AG04449 (cell line): ENCODE measurements at regions not wholly inside any gene's neighbourhood (a gene's known extent, or its start where the extent isn't known, plus 50 kb on each side); places are given as distances from the start of the nearest gene placed in this dataset.

Experiments
- CTCF ChIA-PET: fragments of 350-600 bp; formaldehyde crosslinking; extraction: SDS; loops from one replicate; lab custom pipeline; 2021; ENCODE audit warnings: antibody characterized with exemption; lab: Yijun Ruan, JAX
- POLR2A ChIA-PET: fragments of 400-600, 350-600 bp; formaldehyde crosslinking; extraction: SDS; loops from one replicate; lab custom pipeline; 2020; ENCODE audit warnings: antibody characterized with exemption, inconsistent platforms; lab: Yijun Ruan, JAX
- DNase-seq: peaks from one replicate; pipeline ENCODE4 v3.0.0-alpha.2; 2010; ENCODE audit warnings: low read depth, low spot score
- H3K4me3 ChIP-seq: 2 replicates; pipeline ENCODE4 v1.5.1; 2011; ENCODE audit warnings: low read depth, mild to moderate bottlenecking, control low read depth, low read length
- TF ChIP-seq, protein P1 (sequence below): IDR thresholded peaks from one replicate; pipeline ENCODE4 v1.5.1; 2011; ENCODE audit warnings: mild to moderate bottlenecking, moderate library complexity, low read length, control low read depth, inconsistent platforms; ENCODE audit not compliant: insufficient read depth; ENCODE audit errors: missing control alignments

DNA sequence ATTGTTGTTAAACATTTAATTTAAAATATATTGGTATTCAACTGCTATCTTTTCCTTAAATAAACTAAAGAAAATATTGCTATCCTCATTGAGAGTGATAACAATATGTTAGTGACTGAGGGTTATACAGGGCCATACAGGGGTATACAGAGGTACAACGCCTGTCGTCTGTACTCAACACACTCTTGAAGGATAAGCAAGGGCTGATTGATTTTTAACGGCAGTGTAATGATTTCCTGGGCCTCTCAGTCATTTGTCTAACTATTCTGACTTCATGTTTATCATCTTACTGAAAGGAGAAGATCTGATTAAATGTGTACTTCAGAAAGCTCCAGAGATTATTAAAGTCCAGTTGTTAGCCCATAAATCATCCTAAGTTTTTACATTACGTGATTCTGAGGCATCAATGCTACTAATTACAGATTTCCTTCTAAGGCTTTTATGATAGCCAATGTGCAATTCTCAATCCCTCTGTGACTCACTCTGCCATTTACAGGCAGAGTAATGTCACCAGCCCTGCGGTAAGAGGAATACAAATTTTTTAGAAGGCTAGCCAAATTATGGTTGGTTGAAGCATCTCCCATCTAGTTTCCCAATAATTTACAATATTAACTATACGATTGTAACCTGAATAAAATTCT is 893.0 kb upstream of the CHAC2 start:
- DNase-seq, result no peak
- H3K4me3 ChIP-seq, result no peak overlapping the region
- ChIA-PET POLR2A (no interaction called here), CTCF (no interaction called here)
- TF ChIP-seq, protein P1, sequence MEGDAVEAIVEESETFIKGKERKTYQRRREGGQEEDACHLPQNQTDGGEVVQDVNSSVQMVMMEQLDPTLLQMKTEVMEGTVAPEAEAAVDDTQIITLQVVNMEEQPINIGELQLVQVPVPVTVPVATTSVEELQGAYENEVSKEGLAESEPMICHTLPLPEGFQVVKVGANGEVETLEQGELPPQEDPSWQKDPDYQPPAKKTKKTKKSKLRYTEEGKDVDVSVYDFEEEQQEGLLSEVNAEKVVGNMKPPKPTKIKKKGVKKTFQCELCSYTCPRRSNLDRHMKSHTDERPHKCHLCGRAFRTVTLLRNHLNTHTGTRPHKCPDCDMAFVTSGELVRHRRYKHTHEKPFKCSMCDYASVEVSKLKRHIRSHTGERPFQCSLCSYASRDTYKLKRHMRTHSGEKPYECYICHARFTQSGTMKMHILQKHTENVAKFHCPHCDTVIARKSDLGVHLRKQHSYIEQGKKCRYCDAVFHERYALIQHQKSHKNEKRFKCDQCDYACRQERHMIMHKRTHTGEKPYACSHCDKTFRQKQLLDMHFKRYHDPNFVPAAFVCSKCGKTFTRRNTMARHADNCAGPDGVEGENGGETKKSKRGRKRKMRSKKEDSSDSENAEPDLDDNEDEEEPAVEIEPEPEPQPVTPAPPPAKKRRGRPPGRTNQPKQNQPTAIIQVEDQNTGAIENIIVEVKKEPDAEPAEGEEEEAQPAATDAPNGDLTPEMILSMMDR, result no peak

DNA sequence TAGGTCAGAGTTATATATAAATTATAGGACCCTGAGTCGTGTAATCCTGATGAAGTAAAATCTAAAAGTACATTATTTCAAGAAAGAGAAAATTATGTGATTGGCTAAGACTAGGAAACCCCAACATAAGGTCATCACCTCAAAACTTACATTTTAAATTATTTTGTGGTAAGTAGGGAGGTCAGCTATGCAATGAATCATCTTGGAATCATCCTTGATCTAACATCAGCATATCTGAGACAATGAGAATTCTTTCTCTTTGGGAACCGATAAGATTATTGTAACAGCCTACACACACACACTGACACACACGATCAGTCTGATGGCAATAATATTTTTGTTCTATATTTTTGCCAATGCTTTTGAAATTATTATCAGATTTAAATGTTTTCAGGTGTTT is 904.8 kb upstream of the CHAC2 start:
- no peak for DNase-seq
- ChIA-PET CTCF (no interaction called here), POLR2A (no interaction called here)
- no peak overlapping the region for H3K4me3 ChIP-seq
- TF ChIP-seq, protein P1, result no peak

DNA sequence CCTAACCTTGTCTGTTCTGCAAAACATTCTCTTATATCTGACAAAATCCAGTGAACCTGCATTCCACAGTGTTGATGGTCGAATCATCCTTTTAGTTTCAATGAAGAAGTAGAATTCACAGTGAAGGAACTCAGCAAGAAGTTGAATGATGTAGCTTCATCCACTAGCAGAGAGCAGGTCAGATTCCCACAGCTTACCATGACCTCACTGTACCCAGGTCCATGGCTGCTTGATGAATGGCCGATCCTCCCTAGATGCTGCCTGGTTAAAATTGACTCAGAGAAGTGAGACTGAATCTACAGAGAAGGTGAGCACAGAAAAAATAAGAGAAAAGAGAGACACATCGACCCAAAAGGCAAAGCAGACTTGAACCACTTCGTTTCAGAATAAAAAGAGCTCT is 906.0 kb upstream of the CHAC2 start:
- TF ChIP-seq, protein P1, result no peak
- ChIA-PET CTCF (interaction anchor here (0.9 kb wide), 1 partner anchor 40 kb away, joined by 3 read pairs; no protein-coding TSS in a partner anchor), POLR2A (no interaction called here)
- DNase-seq, result no peak
- no peak overlapping the region for H3K4me3 ChIP-seq

DNA sequence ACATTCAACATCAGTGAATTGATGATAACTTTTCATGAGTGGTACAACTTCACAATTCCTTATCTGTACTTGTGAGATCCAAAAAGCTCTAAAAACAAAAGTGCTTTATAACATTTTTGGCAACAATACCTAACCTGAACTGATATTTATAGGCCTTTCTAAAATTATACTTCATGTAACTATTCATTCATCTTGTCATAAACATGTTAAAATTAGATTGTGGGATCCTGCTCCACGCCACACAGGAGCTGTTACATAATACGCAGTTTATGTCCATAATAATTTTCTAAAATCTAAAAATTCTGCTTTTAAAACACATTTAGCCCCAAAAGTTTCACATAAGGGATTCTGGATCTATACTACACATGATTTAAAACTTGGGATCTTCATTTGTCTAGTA is 908.5 kb upstream of the CHAC2 start:
- CTCF ChIA-PET, result no interaction called here
- H3K4me3 ChIP-seq, result no peak overlapping the region
- no peak for DNase-seq
- TF ChIP-seq, protein P1, result no peak
- POLR2A ChIA-PET, result no interaction called here

DNA sequence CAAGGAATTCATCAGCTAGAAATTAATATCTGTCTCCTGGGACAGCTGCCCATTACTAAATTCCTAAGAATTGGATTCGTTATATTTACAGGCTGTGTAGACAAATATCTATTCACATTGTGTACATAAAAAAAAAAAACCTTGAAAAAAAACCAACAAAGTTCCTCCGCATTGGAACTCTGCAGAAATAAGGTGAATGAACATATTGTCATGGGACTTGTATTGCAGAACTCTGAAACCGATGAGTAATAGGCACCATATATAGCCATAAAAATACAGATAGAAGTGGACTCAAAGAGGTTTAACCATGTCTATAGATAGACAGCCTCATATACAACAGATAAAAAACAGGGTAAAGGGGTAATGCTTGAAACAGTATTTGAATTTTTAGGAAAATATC is 909.9 kb upstream of the CHAC2 start:
- TF ChIP-seq, protein P1, result no peak
- DNase-seq, result no peak
- CTCF ChIA-PET, result no interaction called here
- H3K4me3 ChIP-seq, result no peak overlapping the region
- POLR2A ChIA-PET, result no interaction called here

DNA sequence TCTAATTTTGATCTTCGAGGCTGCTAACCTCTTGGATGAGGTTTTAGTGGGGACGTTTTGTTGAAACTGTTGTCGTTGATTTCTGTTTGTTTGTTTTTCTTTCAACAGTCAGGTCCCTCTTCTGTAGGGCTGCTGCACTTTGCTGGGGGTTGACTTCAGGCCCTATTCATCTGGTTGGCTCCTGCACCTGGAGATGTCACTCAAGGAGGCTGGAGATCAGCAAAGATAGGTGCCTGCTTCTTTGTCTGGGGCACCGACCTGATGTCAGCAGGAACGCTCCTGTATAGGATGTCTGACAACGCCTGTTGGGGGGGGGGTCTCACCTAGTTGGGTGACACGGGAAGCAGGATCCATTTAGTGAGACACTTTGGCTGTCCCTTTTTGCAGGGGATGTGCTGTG is 915.6 kb upstream of the CHAC2 start:
- POLR2A ChIA-PET, result no interaction called here
- H3K4me3 ChIP-seq, result no peak overlapping the region
- no peak for DNase-seq
- CTCF ChIA-PET, result no interaction called here
- TF ChIP-seq, protein P1, result no peak
